PC-3 (cell line): ENCODE measurements at regions not wholly inside any gene's neighbourhood (a gene's known extent, or its start where the extent isn't known, plus 50 kb on each side); places are given as distances from the start of the nearest gene placed in this dataset.

Experiments
- EZH2 ChIP-seq: fragments of 300-600 bp; sonication (generic); IDR thresholded peaks from one replicate; pipeline ENCODE4 v1.6.1; 2017; ENCODE audit warnings: antibody characterized with exemption, mild to moderate bottlenecking, low read length; ENCODE audit not compliant: unreplicated experiment
- EZH2phosphoT487 ChIP-seq: fragments of 300-600 bp; sonication (generic); IDR thresholded peaks from 2 replicates; pipeline ENCODE4 v1.6.1; 2018; ENCODE audit warnings: mild to moderate bottlenecking, antibody characterized with exemption, low read length, borderline replicate concordance
- TF ChIP-seq, protein P1 (sequence below): fragments of 300-600 bp; sonication (generic); conservative IDR thresholded peaks from 2 replicates; pipeline ENCODE4 v1.5.1; 2017; ENCODE audit warnings: antibody characterized with exemption, low read depth, mild to moderate bottlenecking, low read length

DNA sequence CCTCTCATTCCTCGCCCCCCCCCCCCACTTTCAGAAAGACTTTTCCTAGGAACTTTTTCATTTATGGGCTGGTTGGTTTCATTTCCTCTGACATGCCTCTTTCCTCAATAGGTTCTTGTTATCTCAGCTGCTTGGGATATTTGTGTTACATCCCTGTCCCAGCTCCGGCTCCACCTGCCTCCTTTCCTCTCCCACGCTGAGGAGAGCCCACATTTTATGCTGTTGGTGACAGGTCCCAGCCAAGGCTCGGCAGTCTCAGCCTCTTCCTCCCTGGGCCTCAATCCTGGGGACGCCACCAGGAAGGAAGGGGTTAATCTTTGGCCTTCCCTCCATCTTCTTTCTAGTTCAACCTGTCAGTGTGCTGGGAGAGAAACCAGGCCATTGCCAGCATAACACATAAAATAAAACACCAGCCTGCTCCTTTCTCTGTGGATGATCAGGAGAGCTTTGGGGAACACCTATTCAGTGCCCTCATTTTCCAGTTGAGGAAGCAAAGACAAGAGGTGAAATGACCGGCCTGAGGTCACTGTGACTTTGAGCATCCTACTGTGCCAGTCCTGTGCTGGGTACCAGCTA is 216.9 kb upstream of the TNP1 start:
- TF ChIP-seq, protein P1, sequence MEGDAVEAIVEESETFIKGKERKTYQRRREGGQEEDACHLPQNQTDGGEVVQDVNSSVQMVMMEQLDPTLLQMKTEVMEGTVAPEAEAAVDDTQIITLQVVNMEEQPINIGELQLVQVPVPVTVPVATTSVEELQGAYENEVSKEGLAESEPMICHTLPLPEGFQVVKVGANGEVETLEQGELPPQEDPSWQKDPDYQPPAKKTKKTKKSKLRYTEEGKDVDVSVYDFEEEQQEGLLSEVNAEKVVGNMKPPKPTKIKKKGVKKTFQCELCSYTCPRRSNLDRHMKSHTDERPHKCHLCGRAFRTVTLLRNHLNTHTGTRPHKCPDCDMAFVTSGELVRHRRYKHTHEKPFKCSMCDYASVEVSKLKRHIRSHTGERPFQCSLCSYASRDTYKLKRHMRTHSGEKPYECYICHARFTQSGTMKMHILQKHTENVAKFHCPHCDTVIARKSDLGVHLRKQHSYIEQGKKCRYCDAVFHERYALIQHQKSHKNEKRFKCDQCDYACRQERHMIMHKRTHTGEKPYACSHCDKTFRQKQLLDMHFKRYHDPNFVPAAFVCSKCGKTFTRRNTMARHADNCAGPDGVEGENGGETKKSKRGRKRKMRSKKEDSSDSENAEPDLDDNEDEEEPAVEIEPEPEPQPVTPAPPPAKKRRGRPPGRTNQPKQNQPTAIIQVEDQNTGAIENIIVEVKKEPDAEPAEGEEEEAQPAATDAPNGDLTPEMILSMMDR = no peak
- TF ChIP-seq EZH2phosphoT487 = no peak
- no peak for TF ChIP-seq EZH2
